Keratinocyte (primary cell): ENCODE measurements at regions not wholly inside any gene's neighbourhood (a gene's known extent, or its start where the extent isn't known, plus 50 kb on each side); places are given as distances from the start of the nearest gene placed in this dataset.

ENCODE experiments used
- EZH2 ChIP-seq: IDR thresholded peaks from one replicate; pipeline ENCODE4 v1.6.1; 2012; ENCODE audit warnings: inconsistent platforms, mild to moderate bottlenecking, low read length, moderate library complexity
- TF ChIP-seq, protein P1 (sequence below), 3 experiments: IDR thresholded peaks in 1 of 3; conservative IDR thresholded peaks in 1 of 3; optimal IDR thresholded peaks in 1 of 3; 2 replicates in 2 of 3; 3 replicates in 1 of 3; pipeline versions ENCODE3 to v1.5.1; 2011; ENCODE audit warnings: low read length in 3 of 3, mild to moderate bottlenecking in 3 of 3, moderate library complexity in 2 of 3, control low read depth in 1 of 3, inconsistent platforms in 1 of 3; ENCODE audit not compliant: insufficient read depth in 2 of 3; ENCODE audit errors: extremely low read depth in 1 of 3

GRCh38 chr22:42202669-42203068 is 67.8 kb downstream of the TCF20 start:
- TF ChIP-seq, protein P1, sequence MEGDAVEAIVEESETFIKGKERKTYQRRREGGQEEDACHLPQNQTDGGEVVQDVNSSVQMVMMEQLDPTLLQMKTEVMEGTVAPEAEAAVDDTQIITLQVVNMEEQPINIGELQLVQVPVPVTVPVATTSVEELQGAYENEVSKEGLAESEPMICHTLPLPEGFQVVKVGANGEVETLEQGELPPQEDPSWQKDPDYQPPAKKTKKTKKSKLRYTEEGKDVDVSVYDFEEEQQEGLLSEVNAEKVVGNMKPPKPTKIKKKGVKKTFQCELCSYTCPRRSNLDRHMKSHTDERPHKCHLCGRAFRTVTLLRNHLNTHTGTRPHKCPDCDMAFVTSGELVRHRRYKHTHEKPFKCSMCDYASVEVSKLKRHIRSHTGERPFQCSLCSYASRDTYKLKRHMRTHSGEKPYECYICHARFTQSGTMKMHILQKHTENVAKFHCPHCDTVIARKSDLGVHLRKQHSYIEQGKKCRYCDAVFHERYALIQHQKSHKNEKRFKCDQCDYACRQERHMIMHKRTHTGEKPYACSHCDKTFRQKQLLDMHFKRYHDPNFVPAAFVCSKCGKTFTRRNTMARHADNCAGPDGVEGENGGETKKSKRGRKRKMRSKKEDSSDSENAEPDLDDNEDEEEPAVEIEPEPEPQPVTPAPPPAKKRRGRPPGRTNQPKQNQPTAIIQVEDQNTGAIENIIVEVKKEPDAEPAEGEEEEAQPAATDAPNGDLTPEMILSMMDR (optimal IDR thresholded peaks at IDR 0.05 in 1 of 3, IDR thresholded peaks at IDR 0.05 in 1 of 3, conservative IDR thresholded peaks at IDR 0.05 in 1 of 3; ENCODE audit: extremely low read depth in 1 of 3, insufficient read depth in 2 of 3, low read length in 3 of 3): no peak
- no peak for TF ChIP-seq EZH2
